ENCODE measurements at regions not wholly inside any gene's neighbourhood (a gene's known extent, or its start where the extent isn't known, plus 50 kb on each side); places are given as distances from the start of the nearest gene placed in this dataset.

GRCh38 chr2:234724850-234725249, 227.0 kb upstream of the SH3BP4 start:
- H3K27ac ChIP-seq = no peak overlapping the region
- H3K4me3 ChIP-seq = no peak overlapping the region
- WGBS (ENCODE audit: insufficient coverage, low coverage, low lambda C conversion rate, missing lambda C conversion rate) = 72% methylated on average over 4 of the region's 4 CpGs
- ATAC-seq = no peak
- no peaks in the 10 kb centered on the region for H3K9me3 ChIP-seq
- TF ChIP-seq POLR2A (IDR thresholded peaks at IDR 0.05) = no peak
- no peak for TF ChIP-seq CTCF (IDR thresholded peaks at IDR 0.05)
- no peak for DNase-seq
- H3K4me1 ChIP-seq = peaks cover 0 to 8% (median 0%) of the 10 kb centered on the region in 4 donors
- no peaks in the 10 kb centered on the region for H3K36me3 ChIP-seq
- no peaks in the 10 kb centered on the region for H3K27me3 ChIP-seq
- intact Hi-C loops (cut with DNase I) = no loop called here

GRCh38 chr2:234723400-234723799, 226.5 kb upstream of the ARL4C start:
- ATAC-seq = no peak
- Histone ChIP-seq H3K9me3 (no peaks in the 10 kb centered on the region), H3K27ac (no peak overlapping the region), H3K4me3 (no peak overlapping the region), H3K36me3 (no peaks in the 10 kb centered on the region), H3K4me1 (peaks cover 0 to 8% (median 0%) of the 10 kb centered on the region in 4 donors), H3K27me3 (no peaks in the 10 kb centered on the region)
- WGBS (ENCODE audit: insufficient coverage, low coverage, low lambda C conversion rate, missing lambda C conversion rate) = 61% methylated on average over 6 of the region's 6 CpGs
- DNase-seq = no peak
- no peak for TF ChIP-seq POLR2A (IDR thresholded peaks at IDR 0.05)
- no peak for TF ChIP-seq CTCF (IDR thresholded peaks at IDR 0.05)
- intact Hi-C loops (cut with DNase I) = no loop called here

GRCh38 chr2:234722176-234722575, 225.3 kb upstream of the ARL4C start:
- TF ChIP-seq CTCF (IDR thresholded peaks at IDR 0.05) = no peak
- TF ChIP-seq POLR2A (IDR thresholded peaks at IDR 0.05) = no peak
- H3K4me1 ChIP-seq = peaks cover 0 to 8% (median 0%) of the 10 kb centered on the region in 4 donors
- no peak for ATAC-seq
- no peak overlapping the region for H3K4me3 ChIP-seq
- intact Hi-C loops (cut with DNase I) = no loop called here
- no peaks in the 10 kb centered on the region for H3K9me3 ChIP-seq
- no peak overlapping the region for H3K27ac ChIP-seq
- H3K36me3 ChIP-seq = no peaks in the 10 kb centered on the region
- no peaks in the 10 kb centered on the region for H3K27me3 ChIP-seq
- no peak for DNase-seq

- 70% methylated on average over 7 of the region's 7 CpGs for WGBS (ENCODE audit: insufficient coverage, low coverage, low lambda C conversion rate, missing lambda C conversion rate)
- no peaks in the 10 kb centered on the region for H3K36me3 ChIP-seq
- DNase-seq = no peak
- H3K4me1 ChIP-seq = peaks cover 0 to 8% (median 0%) of the 10 kb centered on the region in 4 donors
- no peak overlapping the region for H3K4me3 ChIP-seq
- H3K27me3 ChIP-seq = no peaks in the 10 kb centered on the region
- H3K9me3 ChIP-seq = no peaks in the 10 kb centered on the region
- TF ChIP-seq POLR2A (IDR thresholded peaks at IDR 0.05) = no peak
- no peak for TF ChIP-seq CTCF (IDR thresholded peaks at IDR 0.05)
- no peak overlapping the region for H3K27ac ChIP-seq
- intact Hi-C loops (cut with DNase I) = no loop called here
- ATAC-seq = no peak
These were observed 222.3 kb upstream of the ARL4C start for GRCh38 chr2:234719116-234719716.

GRCh38 chr2:234716271-234716670, 219.4 kb upstream of the ARL4C start:
- Histone ChIP-seq H3K9me3 (no peaks in the 10 kb centered on the region), H3K4me3 (no peak overlapping the region), H3K4me1 (peaks cover 0 to 8% (median 0%) of the 10 kb centered on the region in 4 donors), H3K36me3 (no peaks in the 10 kb centered on the region), H3K27me3 (no peaks in the 10 kb centered on the region), H3K27ac (no peak overlapping the region)
- no peak for ATAC-seq
- TF ChIP-seq POLR2A (IDR thresholded peaks at IDR 0.05) (no peak), CTCF (IDR thresholded peaks at IDR 0.05) (no peak)
- 50% methylated on average over 1 of the region's 9 CpGs for WGBS (ENCODE audit: insufficient coverage, low coverage, low lambda C conversion rate, missing lambda C conversion rate)
- intact Hi-C loops (cut with DNase I) = no loop called here
- DNase-seq = no peak
